NCI-H748 (cell line): ENCODE measurements at regions not wholly inside any gene's neighbourhood (a gene's known extent, or its start where the extent isn't known, plus 50 kb on each side); places are given as distances from the start of the nearest gene placed in this dataset.
"Not testable (repeated sequence)": the region's sequence is repeated elsewhere in the genome, so short reads cannot be mapped to it uniquely, and the experiment has no call there.

Experiments used
- DNase-seq: peaks from one replicate; lab custom pipeline; 2025; ENCODE audit not compliant: unreplicated experiment; lab: John Stamatoyannopoulos, UW

GRCh38 chrX:90848595-90848994 lies 586.0 kb upstream of the PABPC5 start:
- DNase-seq, result not testable (repeated sequence)

- DNase-seq, result no peak
Measured at GRCh38 chrX:90883479-90883878, 551.2 kb upstream of the PABPC5 start.

- DNase-seq, result not testable (repeated sequence)
Measured at GRCh38 chrX:90914816-90915215, 519.8 kb upstream of the PABPC5 start.

- DNase-seq, result not testable (repeated sequence)
Measured at GRCh38 chrX:90946870-90947269, 487.8 kb upstream of the PABPC5 start.

GRCh38 chrX:90995191-90995590 lies 439.4 kb upstream of the PABPC5 start:
- DNase-seq, result not testable (repeated sequence)

GRCh38 chrX:91018111-91018510 lies 416.5 kb upstream of the PABPC5 start:
- not testable (repeated sequence) for DNase-seq

- no peak for DNase-seq
Measured at GRCh38 chrX:91039777-91040176, 394.9 kb upstream of the PABPC5 start.

- no peak for DNase-seq
Measured at GRCh38 chrX:91066104-91066503, 368.5 kb upstream of the PABPC5 start.

GRCh38 chrX:91079342-91080114 lies 355.1 kb upstream of the PABPC5 start:
- no peak for DNase-seq

GRCh38 chrX:91080822-91081221 lies 353.8 kb upstream of the PABPC5 start:
- no peak for DNase-seq

- DNase-seq, result no peak
Measured at GRCh38 chrX:91081873-91082272, 352.8 kb upstream of the PABPC5 start.

- no peak for DNase-seq
Measured at GRCh38 chrX:91108761-91109160, 325.9 kb upstream of the PABPC5 start.

GRCh38 chrX:91122151-91122694 lies 312.4 kb upstream of the PABPC5 start:
- DNase-seq, result peak; percentile 49

- DNase-seq, result peak; percentile 0
Measured at GRCh38 chrX:91137883-91138282, 296.8 kb upstream of the PABPC5 start.
